Type B pancreatic cell (in vitro differentiated cells): ENCODE measurements at regions not wholly inside any gene's neighbourhood (a gene's known extent, or its start where the extent isn't known, plus 50 kb on each side); places are given as distances from the start of the nearest gene placed in this dataset.

ENCODE experiments used
- DNase-seq: peaks from one replicate; pipeline ENCODE4 v3.0.0; 2021; ENCODE audit warnings: mixed read lengths; ENCODE audit not compliant: unreplicated experiment; ENCODE audit errors: extremely low spot score
- H3K27ac Mint-ChIP-seq: 2 replicates; pipeline ENCODE4 v1.8.0; 2021; ENCODE audit warnings: mild to moderate bottlenecking, mixed read lengths
- H3K27me3 Mint-ChIP-seq: 2 replicates; pipeline ENCODE4 v1.8.0; 2021; ENCODE audit warnings: mixed read lengths
- H3K36me3 Mint-ChIP-seq: 2 replicates; pipeline ENCODE4 v1.8.0; 2021; ENCODE audit warnings: mixed read lengths
- H3K4me1 Mint-ChIP-seq: one replicate; pipeline ENCODE4 v1.8.0; 2021; ENCODE audit warnings: mixed read lengths; ENCODE audit not compliant: unreplicated experiment
- H3K4me3 Mint-ChIP-seq: 2 replicates; pipeline ENCODE4 v1.8.0; 2021; ENCODE audit warnings: mild to moderate bottlenecking, mixed read lengths
- H3K9me3 Mint-ChIP-seq: 2 replicates; pipeline ENCODE4 v1.8.0; 2021; ENCODE audit warnings: mixed read lengths
- CTCF ChIP-seq: fragments of 200-600 bp; sonication (generic); conservative IDR thresholded peaks from 2 replicates; pipeline ENCODE4 v1.5.0; 2021; ENCODE audit warnings: antibody characterized with exemption, mild to moderate bottlenecking

GRCh38 chr12:115837220-115837619 lies 440.3 kb downstream of the MED13L start:
- no peaks in the 10 kb centered on the region for H3K27me3 Mint-ChIP-seq

GRCh38 chr12:115835445-115835844 lies 442.0 kb downstream of the MED13L start:
- no peak for DNase-seq
- peaks cover 14% of the 10 kb centered on the region for H3K4me1 Mint-ChIP-seq
- H3K36me3 Mint-ChIP-seq: no peaks in the 10 kb centered on the region
- peaks cover 4% of the 10 kb centered on the region for H3K9me3 Mint-ChIP-seq
- H3K27ac Mint-ChIP-seq: no peak overlapping the region
- H3K4me3 Mint-ChIP-seq: no peak overlapping the region
- TF ChIP-seq CTCF: no peak
- H3K27me3 Mint-ChIP-seq: no peaks in the 10 kb centered on the region

More at GRCh38 chr12:115837220-115837619, 440.3 kb downstream of the MED13L start:
- TF ChIP-seq CTCF: no peak
- Mint-ChIP-seq H3K36me3 (no peaks in the 10 kb centered on the region), H3K27ac (no peak overlapping the region), H3K4me1 (peaks cover 14% of the 10 kb centered on the region), H3K9me3 (peaks cover 2% of the 10 kb centered on the region), H3K4me3 (no peak overlapping the region)
- no peak for DNase-seq

DNA sequence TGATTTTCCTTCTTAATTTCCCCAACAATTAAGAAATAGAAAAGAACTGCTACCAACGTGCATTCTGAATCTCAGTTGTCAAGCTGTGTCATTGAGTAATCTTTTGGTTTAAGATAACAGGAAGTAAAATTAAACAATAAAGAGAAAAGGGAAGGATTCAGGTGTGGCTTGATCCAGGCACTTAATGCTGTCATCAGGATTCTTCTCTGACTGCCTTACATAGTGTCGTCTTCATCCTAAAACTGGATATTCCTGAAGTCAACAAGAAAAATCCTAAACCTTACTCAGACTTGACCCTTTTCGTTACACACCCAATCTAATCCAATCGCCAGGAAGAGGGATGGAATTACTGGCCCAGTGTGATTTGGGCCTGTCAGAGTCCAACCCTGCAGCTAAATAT lies 443.8 kb downstream of the MED13L start:
- Mint-ChIP-seq H3K27me3 (no peaks in the 10 kb centered on the region), H3K36me3 (no peaks in the 10 kb centered on the region), H3K27ac (no peak overlapping the region), H3K9me3 (peaks cover 4% of the 10 kb centered on the region), H3K4me1 (peaks cover 10% of the 10 kb centered on the region), H3K4me3 (no peak overlapping the region)
- no peak for DNase-seq
- no peak for TF ChIP-seq CTCF

GRCh38 chr12:115830633-115831032 lies 446.9 kb downstream of the MED13L start:
- H3K27ac Mint-ChIP-seq: no peak overlapping the region
- H3K36me3 Mint-ChIP-seq: no peaks in the 10 kb centered on the region
- no peaks in the 10 kb centered on the region for H3K27me3 Mint-ChIP-seq
- no peak for DNase-seq
- no peak for TF ChIP-seq CTCF
- peaks cover 4% of the 10 kb centered on the region for H3K9me3 Mint-ChIP-seq
- no peak overlapping the region for H3K4me3 Mint-ChIP-seq
- no peaks in the 10 kb centered on the region for H3K4me1 Mint-ChIP-seq

- TF ChIP-seq CTCF: no peak
- no peak for DNase-seq
Measured at GRCh38 chr12:115830070-115830469, 447.4 kb downstream of the MED13L start.

GRCh38 chr12:115828168-115828567 lies 449.3 kb downstream of the MED13L start:
- peaks cover 4% of the 10 kb centered on the region for H3K9me3 Mint-ChIP-seq
- TF ChIP-seq CTCF: no peak
- no peaks in the 10 kb centered on the region for H3K27me3 Mint-ChIP-seq
- H3K4me3 Mint-ChIP-seq: no peak overlapping the region
- no peaks in the 10 kb centered on the region for H3K36me3 Mint-ChIP-seq
- no peak overlapping the region for H3K27ac Mint-ChIP-seq
- H3K4me1 Mint-ChIP-seq: peaks cover 11% of the 10 kb centered on the region
- no peak for DNase-seq

More at GRCh38 chr12:115830070-115830469, 447.4 kb downstream of the MED13L start:
- Mint-ChIP-seq H3K4me3 (no peak overlapping the region), H3K36me3 (no peaks in the 10 kb centered on the region), H3K4me1 (no peaks in the 10 kb centered on the region), H3K27me3 (no peaks in the 10 kb centered on the region), H3K27ac (no peak overlapping the region), H3K9me3 (peaks cover 4% of the 10 kb centered on the region)
